CD4-positive, alpha-beta T cell treated with Interleukin-2 at 100 ng/mL for 4 hours (primary cell): ENCODE measurements at regions not wholly inside any gene's neighbourhood (a gene's known extent, or its start where the extent isn't known, plus 50 kb on each side); places are given as distances from the start of the nearest gene placed in this dataset.

Source experiments
- DNase-seq: peaks from one replicate; pipeline ENCODE4 v3.0.0-alpha.2; 2020; ENCODE audit warnings: low spot score

DNA sequence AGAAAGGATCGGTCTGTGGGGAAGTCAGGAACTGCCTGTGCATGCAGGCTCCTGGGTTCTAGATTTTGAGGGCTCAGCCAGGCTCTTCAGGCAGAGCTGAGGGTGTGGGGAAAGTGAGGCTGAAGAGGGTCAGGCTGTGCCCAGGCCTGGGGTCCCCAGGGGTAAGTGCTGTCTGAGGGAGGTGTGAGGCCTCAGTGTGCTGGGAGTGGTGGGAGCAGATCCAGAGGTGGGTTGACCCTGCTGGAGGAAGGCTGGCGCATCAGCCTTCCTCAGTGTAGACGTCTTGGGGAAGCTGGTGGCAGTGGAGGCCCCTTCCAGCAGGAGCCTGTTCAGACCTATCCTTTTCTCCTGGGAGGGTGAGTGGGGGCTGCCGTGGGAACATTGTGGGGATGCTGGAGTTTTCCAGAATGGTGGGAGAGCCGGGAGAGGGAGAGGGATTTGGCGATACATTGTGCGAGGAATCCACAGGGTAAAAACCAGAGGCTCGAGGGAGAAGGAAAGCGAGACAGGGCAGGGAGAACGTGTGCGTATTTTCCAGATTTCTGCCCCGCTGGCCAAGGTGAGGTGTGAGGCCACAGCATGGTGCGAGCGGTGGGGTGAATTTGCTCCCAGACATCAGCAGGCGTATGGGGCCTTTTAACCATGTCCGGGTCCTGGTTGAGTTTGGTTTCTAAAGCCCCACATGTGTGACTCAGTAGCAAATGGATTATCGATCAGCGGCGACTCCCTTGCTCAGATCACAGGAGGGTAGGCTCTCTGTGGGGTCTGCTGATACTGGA, 237.7 kb downstream of the TEX29 start:
- DNase-seq: no peak

- DNase-seq: no peak
Observed at GRCh38 chr13:111558700-111559088, 238.3 kb downstream of the TEX29 start.

GRCh38 chr13:111559612-111560403, 239.4 kb downstream of the TEX29 start:
- DNase-seq: no peak

DNA sequence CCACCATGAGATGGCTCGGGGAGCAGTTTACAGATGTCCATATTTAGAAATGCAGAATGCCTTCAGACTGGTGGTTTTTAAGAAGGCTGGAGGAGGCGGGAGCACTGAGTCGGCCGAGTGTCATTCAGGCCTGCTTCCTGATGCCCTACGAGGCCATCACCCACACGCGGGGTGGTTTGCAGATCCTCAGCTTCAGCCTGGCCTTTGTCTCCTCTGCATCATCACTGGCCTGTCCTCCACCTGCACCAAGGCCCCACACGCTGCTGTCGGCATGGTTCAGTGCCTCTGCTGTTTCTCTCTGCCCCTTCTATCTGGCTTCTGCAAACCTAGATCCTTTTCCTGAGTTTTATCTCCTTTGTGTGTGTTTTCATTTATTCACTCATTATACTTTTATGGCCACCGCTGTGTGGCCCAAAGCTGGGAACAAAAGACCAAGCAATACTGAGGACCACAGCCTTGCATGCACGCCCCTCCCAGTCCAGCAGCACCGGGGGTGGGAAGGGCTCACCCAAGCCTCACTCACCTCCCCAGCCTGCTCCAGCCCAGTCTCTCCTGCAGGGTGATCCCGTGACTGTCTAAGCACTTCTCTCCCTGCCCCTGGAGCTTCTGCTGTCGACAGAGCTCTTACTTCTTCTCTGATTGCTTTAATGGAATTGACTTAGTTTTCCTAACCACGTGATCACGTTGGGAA, 240.8 kb downstream of the TEX29 start:
- DNase-seq: no peak

DNA sequence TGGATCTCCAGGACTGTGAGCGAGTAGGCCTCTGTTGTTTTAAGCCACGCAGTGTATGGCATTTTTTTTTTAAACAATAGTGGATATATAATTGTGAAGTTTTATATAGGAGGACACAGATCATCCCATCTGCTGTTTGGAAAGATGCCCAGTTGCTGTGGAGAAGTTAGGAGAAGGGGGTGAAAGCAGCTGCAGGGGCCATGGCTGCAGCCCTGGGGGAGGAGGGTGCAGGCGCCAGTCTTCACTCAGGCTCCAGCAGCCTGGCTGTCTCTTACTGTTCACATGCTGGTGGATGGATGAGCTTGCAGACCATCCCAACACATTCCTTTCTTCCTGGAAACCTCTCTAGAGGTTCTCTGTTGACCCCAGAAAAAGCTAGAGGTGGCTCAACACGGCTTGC, 242.3 kb downstream of the TEX29 start:
- DNase-seq: no peak

GRCh38 chr13:111564606-111565005, 244.2 kb downstream of the TEX29 start:
- DNase-seq: no peak

- DNase-seq: no peak
Observed at GRCh38 chr13:111565400-111565799, 245.0 kb downstream of the TEX29 start.

GRCh38 chr13:111566567-111566966, 246.1 kb downstream of the TEX29 start:
- no peak for DNase-seq

GRCh38 chr13:111567637-111568036, 247.2 kb downstream of the TEX29 start:
- no peak for DNase-seq

- no peak for DNase-seq
Observed at GRCh38 chr13:111568290-111568689, 247.8 kb downstream of the TEX29 start.

- DNase-seq: no peak
Observed at GRCh38 chr13:111570911-111571310, 250.5 kb downstream of the TEX29 start.

GRCh38 chr13:111572956-111573761, 252.7 kb downstream of the TEX29 start:
- DNase-seq: no peak

GRCh38 chr13:111573801-111574200, 253.4 kb downstream of the TEX29 start:
- no peak for DNase-seq

DNA sequence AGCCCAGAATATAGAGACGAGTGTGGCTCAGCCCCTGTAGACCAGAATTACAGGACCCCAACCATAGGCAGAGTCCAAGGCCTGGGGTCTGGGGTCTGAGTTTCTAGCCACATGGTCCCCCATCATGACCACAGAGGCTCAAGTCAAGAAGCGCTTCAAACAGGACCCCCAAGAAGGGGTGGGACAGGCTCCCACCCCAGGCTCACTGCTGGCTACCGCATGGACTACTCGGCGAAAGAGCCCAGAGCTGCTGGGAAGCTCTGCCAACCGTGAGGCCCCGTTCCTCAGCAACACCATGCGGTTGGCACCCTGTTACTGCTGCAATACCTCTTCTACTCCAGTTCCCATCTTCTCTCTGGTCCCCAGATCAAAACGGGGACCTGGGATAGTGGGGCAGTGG, 254.8 kb downstream of the TEX29 start:
- DNase-seq: no peak

GRCh38 chr13:111575719-111576118, 255.3 kb downstream of the TEX29 start:
- no peak for DNase-seq

DNA sequence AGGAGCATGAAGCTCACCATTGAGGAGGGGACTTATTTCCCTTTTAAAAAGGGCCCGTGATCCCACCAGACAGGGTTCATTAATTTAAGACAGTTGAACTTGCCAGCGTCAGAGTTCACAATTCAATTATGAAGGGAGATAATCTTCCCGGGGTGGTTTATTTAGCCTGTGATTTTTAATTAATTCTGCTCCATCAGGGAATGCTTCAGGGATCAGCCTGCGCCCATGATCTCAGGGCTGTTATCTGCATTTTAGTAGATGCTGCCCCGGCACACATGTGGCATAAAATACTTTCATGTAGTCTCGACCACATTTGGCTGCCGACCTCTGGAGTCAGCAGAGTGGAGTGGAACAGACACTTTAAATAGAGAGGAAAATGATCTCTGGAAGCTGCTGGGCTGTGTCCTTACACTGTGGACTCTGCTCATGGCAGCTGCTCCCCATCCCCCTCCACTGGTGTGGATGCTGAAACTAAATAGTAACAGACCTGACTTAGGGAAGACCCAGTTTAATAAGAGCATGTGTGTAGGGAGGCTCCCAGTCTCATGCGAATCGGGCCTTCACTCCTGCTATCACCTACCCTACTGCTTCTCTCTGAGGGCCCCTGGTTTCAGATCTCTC, 256.9 kb downstream of the TEX29 start:
- no peak for DNase-seq

DNA sequence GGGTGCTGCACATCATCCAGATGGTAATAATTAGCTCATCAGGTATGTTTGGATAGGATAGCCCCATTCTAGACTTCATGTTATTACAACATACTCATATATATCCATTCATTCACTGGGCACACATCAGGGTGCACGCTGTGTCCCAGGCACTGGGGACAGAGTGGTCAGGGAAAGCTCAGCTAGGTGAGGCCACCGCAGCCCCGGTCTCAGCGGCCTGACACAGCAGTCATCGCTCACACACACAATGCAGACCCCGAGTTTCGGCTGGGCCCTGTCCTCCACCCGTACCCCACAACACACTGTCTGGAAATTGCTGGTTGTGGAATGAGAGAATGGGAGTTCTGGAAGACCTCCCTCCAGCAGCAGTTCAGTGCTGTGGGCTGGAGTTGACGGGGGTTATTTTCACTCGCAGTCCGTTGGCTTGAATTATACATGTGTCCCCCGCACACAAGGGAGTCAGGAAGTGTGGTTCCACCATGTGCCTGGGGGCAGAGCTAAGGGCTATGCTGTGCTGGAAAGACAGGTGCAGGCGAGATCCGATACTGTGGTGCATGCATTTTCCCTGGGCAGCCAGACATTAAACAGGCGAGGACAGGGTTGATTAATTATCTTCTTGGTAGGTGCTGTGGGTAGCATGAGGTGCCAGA, 257.6 kb downstream of the TEX29 start:
- DNase-seq: no peak

DNA sequence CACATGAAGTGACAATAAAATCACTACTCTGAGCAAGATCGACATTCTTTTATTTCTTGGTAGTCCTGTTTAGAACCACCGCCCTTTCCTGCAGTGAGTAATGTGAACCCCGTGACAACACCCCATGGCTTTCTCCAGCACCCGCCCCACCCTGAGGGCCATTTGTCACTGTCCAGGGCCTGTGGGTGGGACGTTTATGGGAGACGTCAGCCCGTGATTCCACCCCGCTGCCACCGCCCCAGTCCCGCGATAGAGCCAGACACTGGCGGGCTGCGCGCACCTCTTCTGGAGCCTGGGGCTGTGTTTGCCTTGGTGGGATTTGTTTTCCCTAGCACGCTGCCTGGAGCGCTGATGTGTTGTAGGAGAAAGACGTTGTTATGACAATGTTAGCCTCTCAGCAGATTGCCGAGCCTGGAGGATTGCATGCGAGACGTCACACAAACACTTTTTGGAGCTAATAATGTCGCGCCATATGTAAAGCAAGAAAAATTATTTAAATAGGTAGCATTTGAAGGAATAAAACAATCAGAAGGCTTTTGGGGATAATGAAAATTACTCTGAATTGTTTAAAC, 263.7 kb downstream of the TEX29 start:
- DNase-seq: no peak

- DNase-seq: no peak
Observed at GRCh38 chr13:111584870-111585269, 264.4 kb downstream of the TEX29 start.

- DNase-seq: no peak
Observed at GRCh38 chr13:111586291-111586690, 265.8 kb downstream of the TEX29 start.

DNA sequence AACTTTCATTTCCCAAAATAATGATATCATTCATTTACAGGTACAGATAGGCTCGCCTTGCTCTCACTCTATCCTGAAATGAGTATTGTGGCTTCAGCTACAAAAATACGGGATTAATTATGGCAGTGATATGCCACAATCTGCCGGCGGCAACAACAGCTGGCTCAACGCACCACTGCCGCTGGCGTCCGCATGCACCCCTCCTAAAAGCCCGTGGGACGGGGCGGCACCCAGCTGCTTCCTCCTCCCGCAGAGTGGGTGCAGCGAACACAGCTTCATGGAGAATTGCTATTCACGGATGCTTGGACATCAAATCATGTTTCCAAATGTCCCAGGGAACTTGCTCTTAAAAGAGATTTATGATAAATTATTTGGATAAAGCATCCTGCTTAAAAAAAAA, 266.8 kb downstream of the TEX29 start:
- DNase-seq: no peak
